Astrocyte (in vitro differentiated cells and primary cell): ENCODE measurements at regions not wholly inside any gene's neighbourhood (a gene's known extent, or its start where the extent isn't known, plus 50 kb on each side); places are given as distances from the start of the nearest gene placed in this dataset.

Source experiments
- DNase-seq: peaks from one replicate; pipeline ENCODE4 v3.0.0-alpha.2; 2010; ENCODE audit warnings: low read depth
- FAIRE-seq: peaks from 2 replicates; lab custom pipeline; 2011; peaks lifted over from hg19 to GRCh38; lab: Jason Lieb, UNC
- H2AFZ ChIP-seq: 2 replicates; pipeline ENCODE4 v1.6.0; 2012; ENCODE audit warnings: low read depth, low read length, inconsistent platforms
- H3K27ac ChIP-seq: 2 replicates; pipeline ENCODE4 v1.5.1; 2011; ENCODE audit warnings: low read depth, low read length, inconsistent platforms
- H3K27me3 ChIP-seq: 2 replicates; pipeline ENCODE4 v1.6.0; 2011; ENCODE audit warnings: low read length, inconsistent platforms; ENCODE audit not compliant: insufficient read depth
- H3K36me3 ChIP-seq: 2 replicates; pipeline ENCODE4 v1.5.1; 2011; ENCODE audit warnings: low read length, inconsistent platforms; ENCODE audit not compliant: insufficient read depth
- H3K4me1 ChIP-seq: 2 replicates; pipeline ENCODE4 v1.5.1; 2011; ENCODE audit warnings: low read length, inconsistent platforms; ENCODE audit not compliant: insufficient read depth
- H3K4me2 ChIP-seq: 2 replicates; pipeline ENCODE4 v1.6.0; 2012; ENCODE audit warnings: low read length, inconsistent platforms
- H3K4me3 ChIP-seq: 2 replicates; pipeline ENCODE4 v1.5.1; 2011; ENCODE audit warnings: low read depth, mild to moderate bottlenecking, low read length, inconsistent platforms; ENCODE audit not compliant: insufficient read depth
- H3K79me2 ChIP-seq: 2 replicates; pipeline ENCODE4 v1.6.0; 2012; ENCODE audit warnings: mild to moderate bottlenecking, low read length, inconsistent platforms; ENCODE audit not compliant: insufficient read depth
- H3K9ac ChIP-seq: 2 replicates; pipeline ENCODE4 v1.6.0; 2012; ENCODE audit warnings: mild to moderate bottlenecking, low read length, inconsistent platforms
- H3K9me3 ChIP-seq: 2 replicates; pipeline ENCODE4 v1.5.1; 2012; ENCODE audit warnings: low read depth, mild to moderate bottlenecking, low read length, inconsistent platforms; ENCODE audit not compliant: insufficient read depth
- H4K20me1 ChIP-seq: 2 replicates; pipeline ENCODE4 v1.6.0; 2012; ENCODE audit warnings: low read length, inconsistent platforms; ENCODE audit not compliant: insufficient read depth
- H3K27ac Mint-ChIP-seq: one replicate; pipeline ENCODE4 v1.8.0; 2021; ENCODE audit warnings: mild to moderate bottlenecking, mixed read lengths; ENCODE audit not compliant: unreplicated experiment
- H3K27me3 Mint-ChIP-seq: one replicate; pipeline ENCODE4 v1.8.0; 2021; ENCODE audit warnings: low read depth, mixed read lengths; ENCODE audit not compliant: unreplicated experiment
- H3K36me3 Mint-ChIP-seq: one replicate; pipeline ENCODE4 v1.8.0; 2021; ENCODE audit warnings: low read depth, mixed read lengths; ENCODE audit not compliant: unreplicated experiment
- H3K4me1 Mint-ChIP-seq: one replicate; pipeline ENCODE4 v1.8.0; 2021; ENCODE audit warnings: low read depth, mixed read lengths; ENCODE audit not compliant: unreplicated experiment
- H3K4me3 Mint-ChIP-seq: one replicate; pipeline ENCODE4 v1.8.0; 2021; ENCODE audit warnings: mild to moderate bottlenecking, moderate library complexity, mixed read lengths; ENCODE audit not compliant: unreplicated experiment
- H3K9me3 Mint-ChIP-seq: one replicate; pipeline ENCODE4 v1.8.0; 2021; ENCODE audit warnings: mild to moderate bottlenecking, mixed read lengths; ENCODE audit not compliant: unreplicated experiment
- EZH2 ChIP-seq: IDR thresholded peaks from 2 replicates; pipeline ENCODE4 v1.6.1; 2012; ENCODE audit warnings: mild to moderate bottlenecking, low read length, inconsistent platforms; ENCODE audit not compliant: insufficient read depth
- TF ChIP-seq, protein P1 (sequence below): IDR thresholded peaks from 2 replicates; pipeline ENCODE4 v1.5.1; 2011; ENCODE audit warnings: low read depth, mild to moderate bottlenecking, inconsistent platforms, low read length, moderate library complexity; ENCODE audit not compliant: insufficient read depth

DNA sequence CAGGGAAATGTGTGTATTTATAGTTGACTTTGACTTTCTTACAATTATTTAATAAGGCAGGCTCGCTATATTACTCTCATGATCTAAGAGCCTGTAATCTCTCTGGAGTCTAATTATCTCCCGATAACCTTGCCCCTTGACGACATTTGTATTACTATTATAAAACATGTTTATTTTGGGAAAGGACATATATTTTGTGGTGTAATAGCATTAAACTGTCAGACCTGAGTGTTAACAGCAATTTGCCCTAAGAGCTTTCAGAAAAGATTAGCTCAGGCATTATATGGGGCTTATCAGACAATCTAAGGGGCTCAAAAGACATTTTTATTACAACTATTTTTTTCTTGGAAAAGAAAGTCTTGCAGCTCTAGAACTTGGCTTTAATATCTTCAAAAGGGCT lies 427.9 kb upstream of the SLIT2 start:
- H3K9ac ChIP-seq = no peak overlapping the region
- Mint-ChIP-seq H3K4me1 (no peaks in the 10 kb centered on the region), H3K36me3 (no peaks in the 10 kb centered on the region), H3K27me3 (peaks cover 2% of the 10 kb centered on the region), H3K27ac (no peak overlapping the region), H3K4me3 (no peak overlapping the region), H3K9me3 (peaks cover 2% of the 10 kb centered on the region)
- H3K9me3 ChIP-seq = no peaks in the 10 kb centered on the region
- H2AFZ ChIP-seq = no peak overlapping the region
- no peaks in the 10 kb centered on the region for H4K20me1 ChIP-seq
- H3K27me3 ChIP-seq = no peaks in the 10 kb centered on the region
- TF ChIP-seq, protein P1, sequence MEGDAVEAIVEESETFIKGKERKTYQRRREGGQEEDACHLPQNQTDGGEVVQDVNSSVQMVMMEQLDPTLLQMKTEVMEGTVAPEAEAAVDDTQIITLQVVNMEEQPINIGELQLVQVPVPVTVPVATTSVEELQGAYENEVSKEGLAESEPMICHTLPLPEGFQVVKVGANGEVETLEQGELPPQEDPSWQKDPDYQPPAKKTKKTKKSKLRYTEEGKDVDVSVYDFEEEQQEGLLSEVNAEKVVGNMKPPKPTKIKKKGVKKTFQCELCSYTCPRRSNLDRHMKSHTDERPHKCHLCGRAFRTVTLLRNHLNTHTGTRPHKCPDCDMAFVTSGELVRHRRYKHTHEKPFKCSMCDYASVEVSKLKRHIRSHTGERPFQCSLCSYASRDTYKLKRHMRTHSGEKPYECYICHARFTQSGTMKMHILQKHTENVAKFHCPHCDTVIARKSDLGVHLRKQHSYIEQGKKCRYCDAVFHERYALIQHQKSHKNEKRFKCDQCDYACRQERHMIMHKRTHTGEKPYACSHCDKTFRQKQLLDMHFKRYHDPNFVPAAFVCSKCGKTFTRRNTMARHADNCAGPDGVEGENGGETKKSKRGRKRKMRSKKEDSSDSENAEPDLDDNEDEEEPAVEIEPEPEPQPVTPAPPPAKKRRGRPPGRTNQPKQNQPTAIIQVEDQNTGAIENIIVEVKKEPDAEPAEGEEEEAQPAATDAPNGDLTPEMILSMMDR = no peak
- TF ChIP-seq EZH2 = no peak
- no peak overlapping the region for H3K4me3 ChIP-seq
- FAIRE-seq (no peak), DNase-seq (no peak)
- no peaks in the 10 kb centered on the region for H3K4me1 ChIP-seq
- H3K27ac ChIP-seq = no peak overlapping the region
- H3K4me2 ChIP-seq = no peak overlapping the region
- H3K79me2 ChIP-seq = no peaks in the 10 kb centered on the region
- H3K36me3 ChIP-seq = no peaks in the 10 kb centered on the region

DNA sequence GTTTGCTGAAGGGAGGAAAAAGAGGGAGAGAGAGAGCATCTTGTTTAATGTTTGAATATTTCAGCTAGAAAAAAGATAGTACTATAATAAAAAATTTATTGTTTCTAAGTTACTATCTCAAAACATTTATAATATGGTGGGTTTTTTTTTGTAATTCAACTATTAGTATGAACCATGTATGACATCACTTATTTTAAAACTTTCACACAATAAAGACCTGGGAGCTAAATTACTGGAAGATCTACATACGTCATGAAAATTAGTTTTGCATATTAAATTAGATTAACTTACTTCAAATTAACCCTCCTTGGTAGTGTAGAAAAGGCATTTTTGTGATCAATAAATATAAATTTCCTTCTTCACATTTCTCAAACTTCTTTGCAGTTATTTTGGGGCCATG lies 432.0 kb upstream of the SLIT2 start:
- Histone ChIP-seq H3K9ac (no peak overlapping the region), H3K4me1 (no peaks in the 10 kb centered on the region), H3K79me2 (no peaks in the 10 kb centered on the region), H3K4me2 (no peak overlapping the region), H4K20me1 (no peaks in the 10 kb centered on the region), H3K36me3 (no peaks in the 10 kb centered on the region), H3K9me3 (no peaks in the 10 kb centered on the region), H3K4me3 (no peak overlapping the region), H2AFZ (no peak overlapping the region), H3K27ac (no peak overlapping the region), H3K27me3 (no peaks in the 10 kb centered on the region)
- Mint-ChIP-seq H3K4me1 (no peaks in the 10 kb centered on the region), H3K27ac (no peak overlapping the region), H3K9me3 (no peaks in the 10 kb centered on the region), H3K36me3 (no peaks in the 10 kb centered on the region), H3K27me3 (no peaks in the 10 kb centered on the region), H3K4me3 (no peak overlapping the region)
- FAIRE-seq (no peak), DNase-seq (no peak)
- TF ChIP-seq, protein P1 = no peak
- TF ChIP-seq EZH2 = no peak

DNA sequence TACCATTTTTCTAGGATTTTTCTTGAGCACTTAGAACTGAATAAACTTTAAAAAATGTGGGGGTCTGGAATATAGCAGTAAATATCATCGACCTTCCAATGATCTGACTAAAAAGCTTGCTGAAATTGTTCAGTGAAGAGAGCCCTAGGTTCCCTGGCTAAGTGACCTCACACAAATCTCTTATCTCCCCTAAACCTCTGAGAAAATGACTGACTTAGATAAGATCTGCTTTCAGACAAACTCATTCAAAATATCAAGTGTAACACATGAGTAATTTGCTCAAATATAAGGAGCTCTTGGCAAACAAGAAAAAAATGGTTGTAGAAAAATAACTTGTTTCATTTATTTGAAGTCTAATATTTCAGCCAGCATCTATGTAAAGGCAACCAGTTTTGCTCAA lies 441.7 kb upstream of the SLIT2 start:
- Histone ChIP-seq H4K20me1 (no peaks in the 10 kb centered on the region), H3K4me1 (peaks cover 12% of the 10 kb centered on the region), H3K9me3 (no peaks in the 10 kb centered on the region), H3K27me3 (no peaks in the 10 kb centered on the region), H3K27ac (no peak overlapping the region), H3K36me3 (no peaks in the 10 kb centered on the region), H2AFZ (no peak overlapping the region), H3K4me3 (no peak overlapping the region), H3K79me2 (no peaks in the 10 kb centered on the region), H3K9ac (no peak overlapping the region), H3K4me2 (no peak overlapping the region)
- Mint-ChIP-seq H3K9me3 (no peaks in the 10 kb centered on the region), H3K4me1 (peaks cover 23% of the 10 kb centered on the region), H3K4me3 (no peak overlapping the region), H3K36me3 (no peaks in the 10 kb centered on the region), H3K27ac (no peak overlapping the region), H3K27me3 (no peaks in the 10 kb centered on the region)
- FAIRE-seq = no peak
- DNase-seq = peak; percentile 19
- TF ChIP-seq, protein P1 = no peak
- TF ChIP-seq EZH2 = no peak
